Esophagus squamous epithelium (tissue), 5 donors: ENCODE measurements at regions not wholly inside any gene's neighbourhood (a gene's known extent, or its start where the extent isn't known, plus 50 kb on each side); places are given as distances from the start of the nearest gene placed in this dataset.
A peak's percentile ranks its signal among the peaks of the same experiment; 100 is the strongest.
"Not testable (repeated sequence)": the region's sequence is repeated elsewhere in the genome, so short reads cannot be mapped to it uniquely, and the experiment has no call there.

Source experiments
- DNase-seq: peaks from one replicate; lab custom pipeline; 2025; lab: John Stamatoyannopoulos, UW
- H3K27ac ChIP-seq, 4 donors: fragments of 200-600 bp; sonication (generic); one replicate each; pipeline ENCODE4 v1.5.1; 2016 to 2019; ENCODE audit warnings: mild to moderate bottlenecking in 1 of 4
- H3K27me3 ChIP-seq, 4 donors: fragments of 200-600 bp; sonication (generic); 1 replicate in 3 of 4; 2 replicates in 1 of 4; pipeline versions ENCODE4 v1.5.1 to v1.6.0; 2017 to 2021; ENCODE audit warnings: antibody characterized with exemption in 1 of 4
- H3K36me3 ChIP-seq, 3 donors: fragments of 200-600 bp; sonication (generic); one replicate each; pipeline ENCODE4 v1.5.1; 2016 to 2019
- H3K4me1 ChIP-seq, 3 donors: fragments of 200-600 bp; sonication (generic); one replicate each; pipeline ENCODE4 v1.5.1; 2017 to 2019
- H3K4me3 ChIP-seq, 4 donors: fragments of 200-600 bp; sonication (generic); 1 replicate in 3 of 4; 2 replicates in 1 of 4; pipeline ENCODE4 v1.5.1; 2016 to 2019; ENCODE audit warnings: mild to moderate bottlenecking in 2 of 4, moderate library complexity in 1 of 4
- H3K9me3 ChIP-seq, 3 donors: fragments of 200-600 bp; sonication (generic); one replicate each; pipeline ENCODE4 v1.5.1; 2016 to 2019
- POLR2A ChIP-seq, 4 donors: fragments of 450-650 bp; IDR thresholded peaks; one replicate each; pipeline ENCODE4 v1.6.1; 2017; ENCODE audit warnings: antibody characterized with exemption in 4 of 4, mild to moderate bottlenecking in 4 of 4, moderate library complexity in 3 of 4
- WGBS, 2 donors: methylation state at CpG; one replicate each; pipeline ENCODE4 v1.1.5; 2018; 5-methylcytosine and 5-hydroxymethylcytosine counted together
- intact Hi-C: fragments of 100-400 bp; cut with DNase I; formaldehyde crosslinking; loops from one replicate; pipeline ENCODE4 v1.15.0; 2022
- TF ChIP-seq, protein P1 (sequence below), 6 experiments: fragments of 450-650 bp in 4 of 6; fragments of 200-600 bp in 2 of 6; sonication (generic) in 2 of 6; IDR thresholded peaks; one replicate each; pipeline ENCODE4 v1.5.1; 2016 to 2019; ENCODE audit warnings: antibody characterized with exemption in 6 of 6, mild to moderate bottlenecking in 4 of 6, moderate library complexity in 4 of 6
- donor health status: DM: yes; HTN: yes; CAD: no.

DNA sequence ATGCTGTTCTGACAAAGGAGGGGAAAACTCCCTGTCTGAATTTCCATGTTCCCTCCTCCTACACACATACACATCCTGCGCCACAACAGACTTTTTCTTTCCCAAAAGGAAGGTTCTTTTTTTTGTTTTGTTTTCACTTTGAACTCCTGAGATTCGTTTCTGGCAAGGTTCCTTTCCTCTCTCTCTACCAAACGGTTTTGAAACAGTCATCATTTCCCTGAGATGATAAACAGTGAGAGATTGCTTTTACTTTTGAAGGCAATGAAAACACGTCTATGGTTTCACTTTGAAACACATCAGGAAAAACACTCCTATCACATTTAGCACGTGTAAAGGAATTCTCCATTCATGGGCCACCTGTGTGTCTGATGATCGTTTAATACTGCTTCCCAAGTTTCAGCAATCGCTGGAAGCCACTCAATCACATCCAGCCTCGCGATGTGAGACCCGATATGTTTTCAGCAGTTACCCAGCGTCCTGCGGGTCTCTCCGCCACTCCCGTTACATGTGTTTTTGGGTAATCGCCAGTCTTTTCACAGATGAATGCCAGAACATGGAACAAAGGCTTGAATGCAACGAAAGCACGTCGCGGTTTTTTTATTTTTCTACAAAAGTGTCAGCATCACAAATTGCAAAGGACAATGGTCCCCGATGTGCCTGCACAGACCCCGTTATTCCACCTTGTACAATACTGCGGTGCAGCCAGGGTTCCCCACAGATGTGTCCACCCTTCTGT is 62.8 kb upstream of the CUX1 start:
- H3K27me3 ChIP-seq: peaks cover 0 to 18% (median 0%) of the 10 kb centered on the region in 4 donors
- no peaks in the 10 kb centered on the region for H3K36me3 ChIP-seq
- H3K4me3 ChIP-seq: peak overlapping the region; percentile 28 to 64 (median 44)
- no peak for TF ChIP-seq POLR2A (IDR thresholded peaks at IDR 0.05)
- TF ChIP-seq, protein P1, sequence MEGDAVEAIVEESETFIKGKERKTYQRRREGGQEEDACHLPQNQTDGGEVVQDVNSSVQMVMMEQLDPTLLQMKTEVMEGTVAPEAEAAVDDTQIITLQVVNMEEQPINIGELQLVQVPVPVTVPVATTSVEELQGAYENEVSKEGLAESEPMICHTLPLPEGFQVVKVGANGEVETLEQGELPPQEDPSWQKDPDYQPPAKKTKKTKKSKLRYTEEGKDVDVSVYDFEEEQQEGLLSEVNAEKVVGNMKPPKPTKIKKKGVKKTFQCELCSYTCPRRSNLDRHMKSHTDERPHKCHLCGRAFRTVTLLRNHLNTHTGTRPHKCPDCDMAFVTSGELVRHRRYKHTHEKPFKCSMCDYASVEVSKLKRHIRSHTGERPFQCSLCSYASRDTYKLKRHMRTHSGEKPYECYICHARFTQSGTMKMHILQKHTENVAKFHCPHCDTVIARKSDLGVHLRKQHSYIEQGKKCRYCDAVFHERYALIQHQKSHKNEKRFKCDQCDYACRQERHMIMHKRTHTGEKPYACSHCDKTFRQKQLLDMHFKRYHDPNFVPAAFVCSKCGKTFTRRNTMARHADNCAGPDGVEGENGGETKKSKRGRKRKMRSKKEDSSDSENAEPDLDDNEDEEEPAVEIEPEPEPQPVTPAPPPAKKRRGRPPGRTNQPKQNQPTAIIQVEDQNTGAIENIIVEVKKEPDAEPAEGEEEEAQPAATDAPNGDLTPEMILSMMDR (IDR thresholded peaks at IDR 0.05): no peak
- no peaks in the 10 kb centered on the region for H3K9me3 ChIP-seq
- H3K27ac ChIP-seq: peak overlapping the region in 1 of 4 donors; percentile 29
- intact Hi-C loops: no loop called here
- 1 to 14% methylated on average over 21 to 22 of the region's 22 CpGs for WGBS, 2 donors
- peaks cover 0 to 12% (median 9%) of the 10 kb centered on the region in 3 donors for H3K4me1 ChIP-seq
- no peak for DNase-seq

DNA sequence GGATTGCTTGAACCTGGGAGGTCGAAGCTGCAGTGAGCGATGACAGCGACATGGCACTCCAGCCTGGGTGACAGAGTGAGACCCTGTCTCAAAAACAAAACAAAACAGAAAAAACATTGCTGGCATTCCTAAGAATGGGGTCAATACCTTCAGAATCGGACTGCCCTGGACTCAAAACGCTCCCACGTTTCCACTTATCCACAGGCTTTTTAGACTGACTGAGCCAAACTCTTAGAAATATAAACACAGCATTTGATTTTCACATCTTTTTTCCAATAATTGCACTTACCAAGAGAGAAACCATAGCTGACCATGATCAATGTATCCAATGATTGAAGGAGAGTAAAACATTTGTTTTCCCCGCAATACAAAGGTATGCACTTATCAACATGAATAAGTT is 59.5 kb upstream of the CUX1 start:
- Histone ChIP-seq H3K27ac (no peak overlapping the region), H3K9me3 (no peaks in the 10 kb centered on the region), H3K4me1 (peaks cover 0 to 12% (median 9%) of the 10 kb centered on the region in 3 donors), H3K27me3 (peaks cover 0 to 8% (median 0%) of the 10 kb centered on the region in 4 donors), H3K4me3 (no peak overlapping the region), H3K36me3 (no peaks in the 10 kb centered on the region)
- DNase-seq: no peak
- TF ChIP-seq, protein P1 (IDR thresholded peaks at IDR 0.05): no peak
- no peak for TF ChIP-seq POLR2A (IDR thresholded peaks at IDR 0.05)
- intact Hi-C loops: no loop called here
- WGBS, 2 donors: 90 to 94% methylated on average over 7 of the region's 7 CpGs

DNA sequence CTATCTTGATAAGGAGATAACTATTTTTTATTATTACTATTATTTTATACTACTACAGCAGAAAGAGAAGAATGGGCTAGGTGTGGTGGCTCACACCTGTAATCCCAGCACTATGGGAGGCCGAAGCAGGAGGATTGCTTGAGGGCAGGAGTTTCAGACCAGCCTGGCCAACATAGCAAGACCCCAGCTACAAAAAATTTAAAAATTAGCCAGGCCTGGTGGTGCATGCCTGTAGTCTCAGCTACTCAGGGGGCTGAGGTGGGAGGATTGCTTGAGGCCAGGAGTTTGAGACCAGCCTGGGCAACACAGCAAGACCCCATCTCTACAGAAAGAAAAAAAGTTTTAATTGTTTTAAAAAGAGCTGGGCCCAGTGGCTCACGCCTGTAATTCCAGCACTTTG is 58.9 kb upstream of the CUX1 start:
- H3K27me3 ChIP-seq, H3K27ac ChIP-seq, DNase-seq, intact Hi-C loops, H3K9me3 ChIP-seq, H3K36me3 ChIP-seq, H3K4me3 ChIP-seq: not testable (repeated sequence)
- WGBS, 2 donors: 79 to 100% methylated on average over 1 to 2 of the region's 2 CpGs
- peaks cover 0 to 12% (median 9%) of the 10 kb centered on the region in 3 donors for H3K4me1 ChIP-seq

DNA sequence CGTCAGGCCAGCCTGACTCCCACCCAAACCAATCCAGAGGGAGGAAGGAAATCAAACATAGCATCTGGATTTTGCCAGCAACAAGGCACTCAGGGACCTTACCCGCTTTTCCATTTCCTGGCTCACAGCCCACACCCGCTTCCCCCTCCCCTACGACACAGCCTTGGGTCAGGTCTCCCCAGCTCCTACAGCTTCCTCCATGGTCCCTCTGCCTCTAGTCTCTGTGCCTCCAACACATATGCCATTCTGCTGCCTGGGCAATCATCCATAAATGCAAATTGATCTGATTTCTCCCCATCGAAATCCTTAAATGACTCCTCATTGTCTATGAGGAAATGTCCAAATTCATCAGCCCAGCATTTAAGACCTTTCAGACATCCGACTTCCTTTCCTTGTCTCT is 53.2 kb upstream of the CUX1 start:
- intact Hi-C loops: no loop called here
- WGBS, 2 donors: 51 to 53% methylated on average over 5 to 6 of the region's 6 CpGs
- DNase-seq: no peak

DNA sequence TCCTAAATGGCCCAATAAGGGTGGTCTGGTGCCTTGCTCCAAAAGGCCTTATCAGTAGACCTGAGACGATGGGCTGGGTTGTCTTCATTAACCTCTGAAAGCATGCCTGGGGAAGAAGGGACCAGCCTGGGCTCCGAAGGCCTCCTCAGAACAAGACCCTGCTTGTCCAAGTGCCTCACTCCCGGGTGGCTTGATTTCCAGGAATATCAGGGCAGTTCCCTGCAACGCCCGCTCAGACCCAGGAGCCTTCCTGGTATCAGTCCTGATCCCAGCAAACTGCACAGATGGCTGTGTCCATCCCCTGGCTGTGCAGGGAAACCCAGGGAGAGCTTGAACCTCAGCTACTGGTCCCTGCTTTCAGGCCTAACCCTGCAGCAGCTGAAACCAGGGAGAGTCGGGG is 49.9 kb upstream of the CUX1 start:
- H3K27ac ChIP-seq: no peak overlapping the region
- intact Hi-C loops: no loop called here
- H3K4me1 ChIP-seq: peaks cover 0 to 5% (median 3%) of the 10 kb centered on the region in 3 donors
- WGBS, 2 donors: 35 to 41% methylated on average over 2 to 4 of the region's 6 CpGs
- no peaks in the 10 kb centered on the region for H3K9me3 ChIP-seq
- TF ChIP-seq, protein P1 (IDR thresholded peaks at IDR 0.05): no peak
- no peak for TF ChIP-seq POLR2A (IDR thresholded peaks at IDR 0.05)
- H3K4me3 ChIP-seq: no peak overlapping the region
- DNase-seq: no peak
- H3K36me3 ChIP-seq: no peaks in the 10 kb centered on the region
- peaks cover 0 to 13% (median 0%) of the 10 kb centered on the region in 4 donors for H3K27me3 ChIP-seq

More for the DNA sequence above, 53.2 kb upstream of the CUX1 start:
- no peak overlapping the region for H3K4me3 ChIP-seq
- H3K36me3 ChIP-seq: no peaks in the 10 kb centered on the region
- H3K27ac ChIP-seq: no peak overlapping the region
- no peaks in the 10 kb centered on the region for H3K27me3 ChIP-seq
- no peaks in the 10 kb centered on the region for H3K9me3 ChIP-seq
- H3K4me1 ChIP-seq: peaks cover 0 to 5% (median 3%) of the 10 kb centered on the region in 3 donors
- TF ChIP-seq, protein P1 (IDR thresholded peaks at IDR 0.05): no peak
